ENCODE measurements at regions not wholly inside any gene's neighbourhood (a gene's known extent, or its start where the extent isn't known, plus 50 kb on each side); places are given as distances from the start of the nearest gene placed in this dataset.

- H2AK5ac ChIP-seq (ENCODE audit: low read length) = no peak overlapping the region
- no peaks in the 10 kb centered on the region for H3K4me1 ChIP-seq (ENCODE audit: control insufficient read depth, low read depth, low read length)
- H3K18ac ChIP-seq (ENCODE audit: low read length) = no peak overlapping the region
- no peak overlapping the region for H3K9ac ChIP-seq (ENCODE audit: low read length)
- H3K36me3 ChIP-seq (ENCODE audit: control insufficient read depth, insufficient read depth, low read length) = no peaks in the 10 kb centered on the region
- H4K5ac ChIP-seq (ENCODE audit: low read length) = no peak overlapping the region
- no peak overlapping the region for H2BK5ac ChIP-seq (ENCODE audit: low read length)
- no peak overlapping the region for H3K4me2 ChIP-seq (ENCODE audit: low read length)
- no peak overlapping the region for H2BK15ac ChIP-seq (replicated peaks; ENCODE audit: low read depth)
- no peaks in the 10 kb centered on the region for H3K27me3 ChIP-seq (ENCODE audit: insufficient read depth, low read length, poor library complexity)
- no peaks in the 10 kb centered on the region for H3K79me2 ChIP-seq (ENCODE audit: control insufficient read depth, insufficient read depth, low read length)
- no peak overlapping the region for H3K4me3 ChIP-seq (ENCODE audit: low read length)
- H2BK120ac ChIP-seq (ENCODE audit: low read depth, low read length) = no peak overlapping the region
- no peak for DNase-seq
- WGBS (ENCODE audit: extremely low coverage, insufficient coverage, low lambda C conversion rate) = no CpG with 5 or more reads among the region's 2 CpGs
- no peak overlapping the region for H3K27ac ChIP-seq (ENCODE audit: low read depth, low read length)
- no peak overlapping the region for H3K4ac ChIP-seq (ENCODE audit: low read depth, low read length)
- H3K56ac ChIP-seq (ENCODE audit: low read length) = no peak overlapping the region
- H3K79me1 ChIP-seq (ENCODE audit: low read length) = no peaks in the 10 kb centered on the region
- no peak overlapping the region for H3K23ac ChIP-seq (ENCODE audit: low read length)
- H4K8ac ChIP-seq (ENCODE audit: low read depth, low read length) = no peak overlapping the region
These were observed 77.7 kb upstream of the SOX6 start for GRCh38 chr11:16434036-16434435.

DNA sequence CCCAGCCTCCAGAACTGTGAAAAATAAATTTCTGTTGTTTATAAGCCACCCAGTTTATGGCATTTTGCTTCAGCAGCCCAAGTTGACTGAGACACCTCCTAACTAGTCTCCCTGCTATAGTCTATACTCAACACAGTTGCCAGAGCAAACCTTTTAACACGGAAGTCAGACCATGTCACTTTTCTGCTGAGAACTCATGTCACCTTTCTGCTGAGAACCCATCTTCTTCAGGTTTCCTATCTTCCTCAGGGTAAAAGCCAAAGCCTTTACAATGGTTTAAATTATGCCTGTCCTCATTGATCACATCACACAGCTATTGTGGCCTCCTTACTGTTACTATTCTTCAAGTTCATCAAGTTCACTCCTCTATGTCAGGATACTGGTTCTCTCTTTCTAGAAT, 74.3 kb upstream of the SOX6 start:
- Histone ChIP-seq H2BK5ac (ENCODE audit: low read length) (no peak overlapping the region), H3K18ac (ENCODE audit: low read length) (no peak overlapping the region), H3K36me3 (ENCODE audit: control insufficient read depth, insufficient read depth, low read length) (no peaks in the 10 kb centered on the region), H3K27me3 (ENCODE audit: insufficient read depth, low read length, poor library complexity) (no peaks in the 10 kb centered on the region), H3K56ac (ENCODE audit: low read length) (no peak overlapping the region), H3K23ac (ENCODE audit: low read length) (no peak overlapping the region), H2BK15ac (replicated peaks; ENCODE audit: low read depth) (no peak overlapping the region), H2BK120ac (ENCODE audit: low read depth, low read length) (no peak overlapping the region), H3K79me2 (ENCODE audit: control insufficient read depth, insufficient read depth, low read length) (no peaks in the 10 kb centered on the region), H3K27ac (ENCODE audit: low read depth, low read length) (no peak overlapping the region), H3K4me2 (ENCODE audit: low read length) (no peak overlapping the region), H4K5ac (ENCODE audit: low read length) (no peak overlapping the region), H3K4me1 (ENCODE audit: control insufficient read depth, low read depth, low read length) (no peaks in the 10 kb centered on the region), H3K4ac (ENCODE audit: low read depth, low read length) (no peak overlapping the region), H3K79me1 (ENCODE audit: low read length) (no peaks in the 10 kb centered on the region), H2AK5ac (ENCODE audit: low read length) (no peak overlapping the region), H3K4me3 (ENCODE audit: low read length) (no peak overlapping the region), H3K9ac (ENCODE audit: low read length) (no peak overlapping the region), H4K8ac (ENCODE audit: low read depth, low read length) (no peak overlapping the region)
- no peak for DNase-seq
- no CpG with 5 or more reads among the region's 1 CpG for WGBS (ENCODE audit: extremely low coverage, insufficient coverage, low lambda C conversion rate)

DNA sequence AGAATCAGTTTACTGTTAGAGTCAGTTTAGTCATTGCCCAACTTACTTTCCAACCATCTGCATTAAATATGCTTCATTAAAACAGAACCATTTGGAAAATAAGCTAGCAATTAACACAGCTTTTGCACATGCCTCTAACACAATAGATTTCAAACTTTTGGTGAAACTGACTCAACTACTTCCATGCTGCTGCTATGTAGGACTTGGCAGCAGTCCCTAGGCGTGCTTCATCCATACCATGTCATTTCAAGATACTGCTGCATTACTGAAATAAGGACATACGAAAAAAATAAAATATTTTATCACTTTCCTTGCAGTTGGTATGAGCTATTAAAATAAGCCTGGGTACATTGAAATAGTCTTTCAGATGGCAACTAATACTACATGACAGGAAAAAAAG, 65.5 kb upstream of the SOX6 start:
- no peaks in the 10 kb centered on the region for H3K79me1 ChIP-seq (ENCODE audit: low read length)
- H3K9ac ChIP-seq (ENCODE audit: low read length) = no peak overlapping the region
- H3K27ac ChIP-seq (ENCODE audit: low read depth, low read length) = no peak overlapping the region
- no peak overlapping the region for H4K5ac ChIP-seq (ENCODE audit: low read length)
- no peaks in the 10 kb centered on the region for H3K36me3 ChIP-seq (ENCODE audit: control insufficient read depth, insufficient read depth, low read length)
- H3K4me3 ChIP-seq (ENCODE audit: low read length) = no peak overlapping the region
- H3K56ac ChIP-seq (ENCODE audit: low read length) = no peak overlapping the region
- no peak overlapping the region for H3K4me2 ChIP-seq (ENCODE audit: low read length)
- no peak overlapping the region for H3K23ac ChIP-seq (ENCODE audit: low read length)
- no peak overlapping the region for H2BK5ac ChIP-seq (ENCODE audit: low read length)
- no peaks in the 10 kb centered on the region for H3K4me1 ChIP-seq (ENCODE audit: control insufficient read depth, low read depth, low read length)
- H3K27me3 ChIP-seq (ENCODE audit: insufficient read depth, low read length, poor library complexity) = no peaks in the 10 kb centered on the region
- H3K4ac ChIP-seq (ENCODE audit: low read depth, low read length) = no peak overlapping the region
- no peak overlapping the region for H3K18ac ChIP-seq (ENCODE audit: low read length)
- no peak for DNase-seq
- H2BK15ac ChIP-seq (replicated peaks; ENCODE audit: low read depth) = no peak overlapping the region
- H2AK5ac ChIP-seq (ENCODE audit: low read length) = no peak overlapping the region
- H4K8ac ChIP-seq (ENCODE audit: low read depth, low read length) = no peak overlapping the region
- WGBS (ENCODE audit: extremely low coverage, insufficient coverage, low lambda C conversion rate) = no CpG with 5 or more reads among the region's 2 CpGs
- no peak overlapping the region for H2BK120ac ChIP-seq (ENCODE audit: low read depth, low read length)
- H3K79me2 ChIP-seq (ENCODE audit: control insufficient read depth, insufficient read depth, low read length) = no peaks in the 10 kb centered on the region

- Histone ChIP-seq H4K5ac (ENCODE audit: low read length) (no peak overlapping the region), H3K79me1 (ENCODE audit: low read length) (no peaks in the 10 kb centered on the region), H3K36me3 (ENCODE audit: control insufficient read depth, insufficient read depth, low read length) (no peaks in the 10 kb centered on the region), H3K4me1 (ENCODE audit: control insufficient read depth, low read depth, low read length) (no peaks in the 10 kb centered on the region), H2BK5ac (ENCODE audit: low read length) (no peak overlapping the region), H3K18ac (ENCODE audit: low read length) (no peak overlapping the region), H2BK15ac (replicated peaks; ENCODE audit: low read depth) (no peak overlapping the region), H3K23ac (ENCODE audit: low read length) (no peak overlapping the region), H3K27ac (ENCODE audit: low read depth, low read length) (no peak overlapping the region), H3K27me3 (ENCODE audit: insufficient read depth, low read length, poor library complexity) (no peaks in the 10 kb centered on the region), H2BK120ac (ENCODE audit: low read depth, low read length) (no peak overlapping the region), H3K79me2 (ENCODE audit: control insufficient read depth, insufficient read depth, low read length) (no peaks in the 10 kb centered on the region), H3K4me3 (ENCODE audit: low read length) (no peak overlapping the region), H3K4me2 (ENCODE audit: low read length) (no peak overlapping the region), H3K4ac (ENCODE audit: low read depth, low read length) (no peak overlapping the region), H3K9ac (ENCODE audit: low read length) (no peak overlapping the region), H3K56ac (ENCODE audit: low read length) (no peak overlapping the region), H4K8ac (ENCODE audit: low read depth, low read length) (no peak overlapping the region), H2AK5ac (ENCODE audit: low read length) (no peak overlapping the region)
- no CpG with 5 or more reads among the region's 5 CpGs for WGBS (ENCODE audit: extremely low coverage, insufficient coverage, low lambda C conversion rate)
- DNase-seq = no peak
These were observed 62.2 kb upstream of the SOX6 start for GRCh38 chr11:16418428-16419097.

DNA sequence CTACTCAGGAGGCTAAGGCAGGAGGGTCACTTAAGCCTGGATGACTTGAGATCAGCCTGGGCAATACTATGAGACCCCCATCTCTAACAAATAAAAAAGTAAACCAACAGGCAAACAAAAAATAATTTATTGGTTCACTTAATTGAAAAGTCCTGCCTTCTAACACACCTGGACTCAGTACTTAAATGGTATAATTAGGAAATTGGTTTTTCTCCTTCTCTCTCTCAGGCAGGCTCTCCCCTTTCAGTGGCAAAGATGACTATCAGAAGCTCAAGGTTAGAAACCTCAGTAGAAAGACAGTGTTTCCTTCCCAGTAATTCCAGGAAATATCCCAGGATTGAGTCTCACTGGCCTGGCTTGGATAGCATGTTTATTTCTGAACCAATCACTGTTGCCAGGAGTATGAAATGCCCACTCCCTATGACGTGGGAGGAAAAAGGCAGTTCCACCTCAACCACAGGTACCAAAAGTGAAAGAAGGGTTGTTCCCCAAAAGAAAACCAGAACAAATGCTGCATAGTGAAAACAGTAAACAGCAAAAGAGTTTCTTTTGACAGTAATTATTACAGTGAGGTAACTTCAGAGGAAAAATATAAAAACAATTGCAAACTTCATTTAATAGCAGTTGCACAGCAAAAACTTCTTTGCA, 56.3 kb upstream of the SOX6 start:
- no peaks in the 10 kb centered on the region for H3K79me2 ChIP-seq (ENCODE audit: control insufficient read depth, insufficient read depth, low read length)
- no peak overlapping the region for H4K5ac ChIP-seq (ENCODE audit: low read length)
- H3K56ac ChIP-seq (ENCODE audit: low read length) = no peak overlapping the region
- H3K18ac ChIP-seq (ENCODE audit: low read length) = no peak overlapping the region
- no peak overlapping the region for H3K4me3 ChIP-seq (ENCODE audit: low read length)
- H3K4me1 ChIP-seq (ENCODE audit: control insufficient read depth, low read depth, low read length) = no peaks in the 10 kb centered on the region
- H2AK5ac ChIP-seq (ENCODE audit: low read length) = no peak overlapping the region
- no peaks in the 10 kb centered on the region for H3K27me3 ChIP-seq (ENCODE audit: insufficient read depth, low read length, poor library complexity)
- no peak overlapping the region for H3K4ac ChIP-seq (ENCODE audit: low read depth, low read length)
- no peak overlapping the region for H3K23ac ChIP-seq (ENCODE audit: low read length)
- DNase-seq = no peak
- no peak overlapping the region for H3K4me2 ChIP-seq (ENCODE audit: low read length)
- no peak overlapping the region for H4K8ac ChIP-seq (ENCODE audit: low read depth, low read length)
- no peak overlapping the region for H2BK120ac ChIP-seq (ENCODE audit: low read depth, low read length)
- no peaks in the 10 kb centered on the region for H3K36me3 ChIP-seq (ENCODE audit: control insufficient read depth, insufficient read depth, low read length)
- no peak overlapping the region for H3K9ac ChIP-seq (ENCODE audit: low read length)
- H2BK15ac ChIP-seq (replicated peaks; ENCODE audit: low read depth) = no peak overlapping the region
- no peaks in the 10 kb centered on the region for H3K79me1 ChIP-seq (ENCODE audit: low read length)
- WGBS (ENCODE audit: extremely low coverage, insufficient coverage, low lambda C conversion rate) = no CpG with 5 or more reads among the region's 1 CpG
- no peak overlapping the region for H3K27ac ChIP-seq (ENCODE audit: low read depth, low read length)
- no peak overlapping the region for H2BK5ac ChIP-seq (ENCODE audit: low read length)

DNA sequence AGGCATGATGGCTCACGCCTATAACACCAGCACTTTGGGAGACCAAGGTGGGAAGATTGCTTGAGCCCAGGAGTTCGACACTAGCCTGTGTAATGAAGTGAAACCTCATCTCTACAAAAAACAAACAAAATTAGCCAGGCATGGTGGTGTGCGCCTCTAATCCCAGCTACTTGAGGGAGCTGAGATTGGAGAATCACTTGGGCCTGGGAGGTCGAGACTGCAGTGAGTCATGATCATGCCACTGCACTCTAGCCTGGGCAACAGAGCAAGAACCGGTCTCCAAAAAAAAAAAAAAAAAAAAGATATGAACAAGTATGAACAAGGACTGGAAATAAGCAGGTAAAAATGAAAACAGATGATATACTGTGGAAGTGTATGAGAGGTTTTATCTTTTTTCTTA, 54.1 kb upstream of the SOX6 start:
- no peak overlapping the region for H3K4ac ChIP-seq (ENCODE audit: low read depth, low read length)
- no peak overlapping the region for H2AK5ac ChIP-seq (ENCODE audit: low read length)
- H3K4me2 ChIP-seq (ENCODE audit: low read length) = no peak overlapping the region
- no peak overlapping the region for H3K27ac ChIP-seq (ENCODE audit: low read depth, low read length)
- H3K27me3 ChIP-seq (ENCODE audit: insufficient read depth, low read length, poor library complexity) = no peaks in the 10 kb centered on the region
- no peak overlapping the region for H2BK15ac ChIP-seq (replicated peaks; ENCODE audit: low read depth)
- DNase-seq = no peak
- H3K4me1 ChIP-seq (ENCODE audit: control insufficient read depth, low read depth, low read length) = no peaks in the 10 kb centered on the region
- no peak overlapping the region for H2BK120ac ChIP-seq (ENCODE audit: low read depth, low read length)
- no peak overlapping the region for H3K18ac ChIP-seq (ENCODE audit: low read length)
- H3K56ac ChIP-seq (ENCODE audit: low read length) = no peak overlapping the region
- H3K36me3 ChIP-seq (ENCODE audit: control insufficient read depth, insufficient read depth, low read length) = no peaks in the 10 kb centered on the region
- no peaks in the 10 kb centered on the region for H3K79me1 ChIP-seq (ENCODE audit: low read length)
- no peaks in the 10 kb centered on the region for H3K79me2 ChIP-seq (ENCODE audit: control insufficient read depth, insufficient read depth, low read length)
- no peak overlapping the region for H4K5ac ChIP-seq (ENCODE audit: low read length)
- no peak overlapping the region for H4K8ac ChIP-seq (ENCODE audit: low read depth, low read length)
- H3K9ac ChIP-seq (ENCODE audit: low read length) = no peak overlapping the region
- H3K4me3 ChIP-seq (ENCODE audit: low read length) = no peak overlapping the region
- no CpG with 5 or more reads among the region's 5 CpGs for WGBS (ENCODE audit: extremely low coverage, insufficient coverage, low lambda C conversion rate)
- no peak overlapping the region for H3K23ac ChIP-seq (ENCODE audit: low read length)
- H2BK5ac ChIP-seq (ENCODE audit: low read length) = no peak overlapping the region
